NB4 (cell line): ENCODE measurements at regions not wholly inside any gene's neighbourhood (a gene's known extent, or its start where the extent isn't known, plus 50 kb on each side); places are given as distances from the start of the nearest gene placed in this dataset.

Source experiments
- DNase-seq: peaks from one replicate; pipeline ENCODE4 v3.0.0; 2010; ENCODE audit warnings: low read depth
- H3K4me3 ChIP-seq: one replicate; pipeline ENCODE4 v1.5.1; 2011; ENCODE audit warnings: mild to moderate bottlenecking, low read depth, low read length, moderate library complexity
- CTCF ChIP-seq: IDR thresholded peaks from one replicate; pipeline ENCODE4 v1.5.1; 2012; ENCODE audit warnings: low read depth, low read length
- MAX ChIP-seq: IDR thresholded peaks from 2 replicates; pipeline ENCODE4 v1.6.1; 2011; ENCODE audit warnings: low read depth, low read length
- MYC ChIP-seq: IDR thresholded peaks from 2 replicates; pipeline ENCODE4 v1.6.1; 2011; ENCODE audit warnings: low read depth, low read length
- POLR2A ChIP-seq: IDR thresholded peaks from 2 replicates; pipeline ENCODE4 v1.6.1; 2011; ENCODE audit warnings: mild to moderate bottlenecking; ENCODE audit not compliant: insufficient read length; ENCODE audit errors: extremely low read depth

- no peak for DNase-seq
- TF ChIP-seq MAX (no peak), MYC (no peak), CTCF (no peak), POLR2A (no peak)
- H3K4me3 ChIP-seq, result no peak overlapping the region
Observed at GRCh38 chr15:49751191-49751590, 130.3 kb downstream of the DTWD1 start.

GRCh38 chr15:49751751-49752150, 130.9 kb downstream of the DTWD1 start:
- no peak overlapping the region for H3K4me3 ChIP-seq
- TF ChIP-seq MYC (no peak), MAX (no peak), POLR2A (no peak), CTCF (no peak)
- no peak for DNase-seq

- TF ChIP-seq MYC (no peak), MAX (no peak), CTCF (no peak), POLR2A (no peak)
- H3K4me3 ChIP-seq, result no peak overlapping the region
- DNase-seq, result no peak
Observed at GRCh38 chr15:49752517-49752916, 131.7 kb downstream of the DTWD1 start.

- TF ChIP-seq CTCF (no peak), MYC (no peak), POLR2A (no peak), MAX (no peak)
- no peak for DNase-seq
- H3K4me3 ChIP-seq, result no peak overlapping the region
Observed at GRCh38 chr15:49758456-49758855, 137.6 kb downstream of the DTWD1 start.

GRCh38 chr15:49758856-49759255, 138.0 kb downstream of the DTWD1 start:
- TF ChIP-seq POLR2A (no peak), MAX (no peak), CTCF (no peak), MYC (no peak)
- H3K4me3 ChIP-seq, result no peak overlapping the region
- no peak for DNase-seq

GRCh38 chr15:49760749-49761148, 139.9 kb downstream of the DTWD1 start:
- no peak for DNase-seq
- TF ChIP-seq MAX (no peak), POLR2A (no peak), CTCF (no peak), MYC (no peak)
- no peak overlapping the region for H3K4me3 ChIP-seq
